ENCODE measurements at regions not wholly inside any gene's neighbourhood (a gene's known extent, or its start where the extent isn't known, plus 50 kb on each side); places are given as distances from the start of the nearest gene placed in this dataset.

GRCh38 chr7:114297121-114297520, 117.5 kb upstream of the FOXP2 start:
- ChIA-PET POLR2A (ENCODE audit: unreplicated experiment) (no interaction called here), CTCF (no interaction called here)
- no peaks in the 10 kb centered on the region for H3K9me2 ChIP-seq (replicated peaks; ENCODE audit: low read length)
- no peak for TF ChIP-seq EZH2phosphoT487 (IDR thresholded peaks at IDR 0.05; ENCODE audit: borderline replicate concordance, low read length)
- no peak for TF ChIP-seq EZH2 (IDR thresholded peaks at IDR 0.05; ENCODE audit: low read length, unreplicated experiment)
- TF ChIP-seq CTCF (conservative IDR thresholded peaks at IDR 0.05; ENCODE audit: low read depth, low read length), result no peak
- no peak for ATAC-seq
- H3K27ac ChIP-seq (ENCODE audit: low read length), result no peak overlapping the region
- H3K4me3 ChIP-seq (ENCODE audit: low read length), result no peak overlapping the region
- intact Hi-C loops (cut with micrococcal nuclease), result no loop called here
- DNase-seq, result no peak
- H3K4me1 ChIP-seq (ENCODE audit: insufficient read depth, low read length), result no peaks in the 10 kb centered on the region
- no TSS peak for BruUV-seq (replicated peaks)
- H3K36me3 ChIP-seq (ENCODE audit: low read depth, low read length), result no peaks in the 10 kb centered on the region
- H3K27me3 ChIP-seq (ENCODE audit: low read length), result peaks cover 27% of the 10 kb centered on the region
- no peaks in the 10 kb centered on the region for H3K9me3 ChIP-seq (ENCODE audit: low read length)
- H3K9ac ChIP-seq (ENCODE audit: low read length), result no peak overlapping the region
- no peaks in the 10 kb centered on the region for H4K20me1 ChIP-seq (ENCODE audit: low read length)
- no peak overlapping the region; the same call in 1 of the 2 replicates for H2AFZ ChIP-seq (ENCODE audit: low read length)
- H3K4me2 ChIP-seq (ENCODE audit: low read length), result no peak overlapping the region
- no peaks in the 10 kb centered on the region for H3F3A ChIP-seq (ENCODE audit: low read length, unreplicated experiment)
- no peaks in the 10 kb centered on the region for H3K79me2 ChIP-seq (ENCODE audit: low read length)

GRCh38 chr7:114295522-114295921, 119.1 kb upstream of the FOXP2 start:
- Histone ChIP-seq H2AFZ (ENCODE audit: low read length) (no peak overlapping the region), H4K20me1 (ENCODE audit: low read length) (no peaks in the 10 kb centered on the region), H3K27me3 (ENCODE audit: low read length) (peaks cover 27% of the 10 kb centered on the region), H3K4me1 (ENCODE audit: insufficient read depth, low read length) (no peaks in the 10 kb centered on the region), H3K4me3 (ENCODE audit: low read length) (no peak overlapping the region), H3K9ac (ENCODE audit: low read length) (no peak overlapping the region), H3K27ac (ENCODE audit: low read length) (no peak overlapping the region), H3F3A (ENCODE audit: low read length, unreplicated experiment) (no peaks in the 10 kb centered on the region), H3K36me3 (ENCODE audit: low read depth, low read length) (no peaks in the 10 kb centered on the region), H3K79me2 (ENCODE audit: low read length) (no peaks in the 10 kb centered on the region), H3K9me3 (ENCODE audit: low read length) (no peaks in the 10 kb centered on the region), H3K9me2 (replicated peaks; ENCODE audit: low read length) (no peaks in the 10 kb centered on the region), H3K4me2 (ENCODE audit: low read length) (no peak overlapping the region)
- POLR2A ChIA-PET (ENCODE audit: unreplicated experiment), result no interaction called here
- BruUV-seq (replicated peaks), result no TSS peak
- DNase-seq, result no peak
- no peak for TF ChIP-seq EZH2phosphoT487 (IDR thresholded peaks at IDR 0.05; ENCODE audit: borderline replicate concordance, low read length)
- no peak for TF ChIP-seq CTCF (conservative IDR thresholded peaks at IDR 0.05; ENCODE audit: low read depth, low read length)
- no peak for TF ChIP-seq EZH2 (IDR thresholded peaks at IDR 0.05; ENCODE audit: low read length, unreplicated experiment)
- ATAC-seq, result no peak
- intact Hi-C loops (cut with micrococcal nuclease), result no loop called here
- CTCF ChIA-PET, result no interaction called here

DNA sequence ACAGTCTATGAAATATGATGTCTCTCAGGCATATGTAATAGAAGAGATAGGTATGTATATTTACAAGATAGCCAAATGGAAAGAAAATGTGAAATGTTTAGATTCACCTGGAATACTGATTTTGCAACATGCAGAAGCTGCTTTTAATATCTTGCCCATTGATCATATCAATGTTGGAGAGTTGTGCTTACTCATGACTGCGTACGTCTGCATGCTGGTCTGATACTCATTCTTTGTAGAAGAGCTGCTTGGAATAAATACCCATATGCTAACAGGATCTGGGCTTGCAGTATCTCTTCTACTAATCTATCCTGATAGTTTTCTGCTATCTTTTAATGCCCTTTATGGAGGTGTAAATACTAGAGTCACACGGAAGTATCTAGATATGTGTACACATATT, 120.6 kb upstream of the FOXP2 start:
- Histone ChIP-seq H2AFZ (ENCODE audit: low read length) (no peak overlapping the region), H3K4me3 (ENCODE audit: low read length) (no peak overlapping the region), H3K79me2 (ENCODE audit: low read length) (no peaks in the 10 kb centered on the region), H3K9ac (ENCODE audit: low read length) (no peak overlapping the region), H3K27me3 (ENCODE audit: low read length) (peaks cover 27% of the 10 kb centered on the region), H3F3A (ENCODE audit: low read length, unreplicated experiment) (no peaks in the 10 kb centered on the region), H3K4me2 (ENCODE audit: low read length) (no peak overlapping the region), H4K20me1 (ENCODE audit: low read length) (no peaks in the 10 kb centered on the region), H3K9me2 (replicated peaks; ENCODE audit: low read length) (no peaks in the 10 kb centered on the region), H3K4me1 (ENCODE audit: insufficient read depth, low read length) (no peaks in the 10 kb centered on the region), H3K36me3 (ENCODE audit: low read depth, low read length) (no peaks in the 10 kb centered on the region), H3K9me3 (ENCODE audit: low read length) (no peaks in the 10 kb centered on the region), H3K27ac (ENCODE audit: low read length) (no peak overlapping the region)
- no peak for DNase-seq
- POLR2A ChIA-PET (ENCODE audit: unreplicated experiment), result no interaction called here
- intact Hi-C loops (cut with micrococcal nuclease), result no loop called here
- TF ChIP-seq EZH2phosphoT487 (IDR thresholded peaks at IDR 0.05; ENCODE audit: borderline replicate concordance, low read length) (no peak), EZH2 (IDR thresholded peaks at IDR 0.05; ENCODE audit: low read length, unreplicated experiment) (no peak), CTCF (conservative IDR thresholded peaks at IDR 0.05; ENCODE audit: low read depth, low read length) (no peak)
- ATAC-seq, result no peak
- no TSS peak for BruUV-seq (replicated peaks)
- CTCF ChIA-PET, result no interaction called here
